NAMALWA (cell line): ENCODE measurements at regions not wholly inside any gene's neighbourhood (a gene's known extent, or its start where the extent isn't known, plus 50 kb on each side); places are given as distances from the start of the nearest gene placed in this dataset.
"Not testable (repeated sequence)": the region's sequence is repeated elsewhere in the genome, so short reads cannot be mapped to it uniquely, and the experiment has no call there.

ENCODE experiments used
- DNase-seq: peaks from one replicate; pipeline ENCODE4 v3.0.0-alpha.2; 2015; ENCODE audit warnings: low spot score

- no peak for DNase-seq
These were observed 106.3 kb upstream of the LY86 start for GRCh38 chr6:6482256-6482655.

- DNase-seq, result no peak
These were observed 105.4 kb upstream of the LY86 start for GRCh38 chr6:6483168-6483567.

- DNase-seq, result no peak
These were observed 104.8 kb upstream of the LY86 start for GRCh38 chr6:6483733-6484132.

GRCh38 chr6:6484681-6485080 lies 103.8 kb upstream of the LY86 start:
- DNase-seq, result no peak

- DNase-seq, result no peak
These were observed 101.9 kb upstream of the LY86 start for GRCh38 chr6:6486595-6486994.

GRCh38 chr6:6491761-6492160 lies 96.8 kb upstream of the LY86 start:
- DNase-seq, result no peak

- DNase-seq, result no peak
These were observed 95.8 kb upstream of the LY86 start for GRCh38 chr6:6492675-6493074.

- not testable (repeated sequence) for DNase-seq
These were observed 94.4 kb upstream of the LY86 start for GRCh38 chr6:6494139-6494538.

- DNase-seq, result peak; percentile 72
These were observed 93.8 kb upstream of the LY86 start for GRCh38 chr6:6494677-6495076.

- no peak for DNase-seq
These were observed 92.7 kb upstream of the LY86 start for GRCh38 chr6:6495851-6496250.

- no peak for DNase-seq
These were observed 91.0 kb upstream of the LY86 start for GRCh38 chr6:6497541-6497940.

GRCh38 chr6:6497976-6498375 lies 90.5 kb upstream of the LY86 start:
- DNase-seq, result no peak

- DNase-seq, result no peak
These were observed 85.3 kb upstream of the LY86 start for GRCh38 chr6:6503191-6503590.

GRCh38 chr6:6505111-6505510 lies 83.4 kb upstream of the LY86 start:
- no peak for DNase-seq

- no peak for DNase-seq
These were observed 79.9 kb upstream of the LY86 start for GRCh38 chr6:6508643-6509042.

- no peak for DNase-seq
These were observed 79.2 kb upstream of the LY86 start for GRCh38 chr6:6509284-6509683.

- DNase-seq, result no peak
These were observed 75.8 kb upstream of the LY86 start for GRCh38 chr6:6512711-6513110.

GRCh38 chr6:6515691-6516607 lies 72.6 kb upstream of the LY86 start:
- no peak for DNase-seq

- no peak for DNase-seq
These were observed 71.7 kb upstream of the LY86 start for GRCh38 chr6:6516666-6517458.

GRCh38 chr6:6518631-6519427 lies 69.7 kb upstream of the LY86 start:
- DNase-seq, result no peak

GRCh38 chr6:6521961-6522482 lies 66.5 kb upstream of the LY86 start:
- no peak for DNase-seq

- no peak for DNase-seq
These were observed 65.8 kb upstream of the LY86 start for GRCh38 chr6:6522709-6523108.
